GM12878 (cell line): ENCODE measurements at regions not wholly inside any gene's neighbourhood (a gene's known extent, or its start where the extent isn't known, plus 50 kb on each side); places are given as distances from the start of the nearest gene placed in this dataset.

Experiments used
- ATAC-seq: fragments of 200-7000 bp; cut with Tn5 transposase; 3 replicates; pipeline ENCODE4 v1.9.1; 2020; ENCODE audit warnings: mild to moderate bottlenecking, moderate library complexity
- BruUV-seq: library from RNA; stranded (reverse); fragments of 400-500 nt; replicated peaks from 2 replicates; lab custom pipeline; 2021; lab: Mats Ljungman, UMichigan
- CTCF ChIA-PET: fragments of 300-600 bp; sonication (Branson Sonifier 250); formaldehyde crosslinking; extraction: SDS; loops from one replicate; lab custom pipeline; 2021; ENCODE audit warnings: inconsistent platforms; lab: Yijun Ruan, JAX
- POLR2A ChIA-PET: fragments of 350-600 bp; formaldehyde crosslinking; extraction: SDS; loops from one replicate; lab custom pipeline; 2021; ENCODE audit warnings: inconsistent platforms; lab: Charles Lee
- RAD21 ChIA-PET: fragments of 300-600 bp; sonication (Branson Sonifier 250); formaldehyde crosslinking; loops from one replicate; lab custom pipeline; 2023; ENCODE audit warnings: antibody characterized with exemption; ENCODE audit not compliant: unreplicated experiment; lab: Charles Lee
- SMC1A ChIA-PET: fragments of 300-600 bp; sonication (Branson Sonifier 250); formaldehyde crosslinking; loops from one replicate; lab custom pipeline; 2023; ENCODE audit not compliant: unreplicated experiment, uncharacterized antibody; lab: Charles Lee
- DNase-seq: peaks from one replicate; pipeline ENCODE4 v3.0.0-alpha.2; 2011; ENCODE audit warnings: low read depth, low spot score
- FAIRE-seq: peaks from 3 replicates; lab custom pipeline; 2011; peaks lifted over from hg19 to GRCh38; lab: Jason Lieb, UNC
- H2AFZ ChIP-seq: 2 replicates; pipeline ENCODE4 v1.6.0; 2011; ENCODE audit warnings: low read depth, low read length, control low read depth; ENCODE audit not compliant: control insufficient read depth
- H3K27ac ChIP-seq: 2 replicates; pipeline ENCODE4 v1.5.1; 2011; ENCODE audit warnings: control low read depth; ENCODE audit not compliant: control insufficient read depth, insufficient read depth
- H3K27me3 ChIP-seq, 2 experiments: replicated peaks in 1 of 2; 2 replicates each; pipeline versions ENCODE4 v1.6.0 to v1.6.1; 2011; ENCODE audit warnings: low read length in 1 of 2; ENCODE audit not compliant: control insufficient read depth in 2 of 2, insufficient read depth in 2 of 2
- H3K36me3 ChIP-seq, 2 experiments: 2 replicates each; pipeline ENCODE4 v1.5.1; 2011; ENCODE audit warnings: low read length in 1 of 2; ENCODE audit not compliant: control insufficient read depth in 2 of 2, insufficient read depth in 2 of 2
- H3K4me1 ChIP-seq: 2 replicates; pipeline ENCODE4 v1.6.1; 2011; ENCODE audit warnings: mild to moderate bottlenecking, low read length, moderate library complexity, mixed read lengths; ENCODE audit not compliant: control insufficient read depth, insufficient read depth
- H3K4me2 ChIP-seq: 2 replicates; pipeline ENCODE4 v1.6.0; 2011; ENCODE audit warnings: control low read depth; ENCODE audit not compliant: control insufficient read depth, insufficient read depth
- H3K4me3 ChIP-seq: fragments of 200-600 bp; sonication (generic); 2 replicates; pipeline ENCODE4 v1.5.1; 2016
- H3K79me2 ChIP-seq: 2 replicates; pipeline ENCODE4 v1.6.0; 2011; ENCODE audit warnings: low read length; ENCODE audit not compliant: control insufficient read depth, insufficient read depth
- H3K9ac ChIP-seq: 2 replicates; pipeline ENCODE4 v1.8.0; 2011; ENCODE audit warnings: low read length, control low read depth, mixed read lengths; ENCODE audit not compliant: control insufficient read depth, insufficient read depth
- H3K9me3 ChIP-seq: replicated peaks from 3 replicates; pipeline ENCODE4 v1.5.1; 2011; ENCODE audit warnings: mild to moderate bottlenecking, low read length; ENCODE audit not compliant: control insufficient read depth, insufficient read depth
- H4K20me1 ChIP-seq: 2 replicates; pipeline ENCODE4 v1.6.0; 2011; ENCODE audit not compliant: control insufficient read depth, insufficient read depth
- ATF3 ChIP-seq: IDR thresholded peaks from 2 replicates; pipeline ENCODE4 v1.6.1; 2011; ENCODE audit warnings: low read depth, mild to moderate bottlenecking, low read length, moderate library complexity, borderline replicate concordance; ENCODE audit errors: extremely low read depth
- HDGF ChIP-seq: fragments of 450-650 bp; IDR thresholded peaks from 2 replicates; pipeline ENCODE4 v1.6.1; 2016; ENCODE audit warnings: antibody characterized with exemption
- MAX ChIP-seq: IDR thresholded peaks from 2 replicates; pipeline ENCODE4 v1.6.1; 2012; ENCODE audit warnings: low read depth, low read length, improper control_type of control experiment
- MEF2A ChIP-seq: IDR thresholded peaks from 2 replicates; pipeline ENCODE4 v1.6.1; 2011; ENCODE audit warnings: low read depth, mild to moderate bottlenecking, low read length, moderate library complexity; ENCODE audit not compliant: insufficient read depth
- MEF2B ChIP-seq: fragments of 450-650 bp; IDR thresholded peaks from 2 replicates; pipeline ENCODE4 v1.6.1; 2018; ENCODE audit warnings: mild to moderate bottlenecking, moderate library complexity; ENCODE audit not compliant: partially characterized antibody, poor library complexity, severe bottlenecking
- RB1 ChIP-seq: fragments of 450-650 bp; formaldehyde crosslinking; IDR thresholded peaks from 2 replicates; pipeline ENCODE4 v1.6.1; 2017; ENCODE audit warnings: mild to moderate bottlenecking, borderline replicate concordance
- SP1 ChIP-seq: IDR thresholded peaks from one replicate; pipeline ENCODE4 v1.6.1; 2011; ENCODE audit warnings: low read depth, low read length
- SREBF1 ChIP-seq: IDR thresholded peaks from 2 replicates; pipeline ENCODE4 v1.6.1; 2012; ENCODE audit warnings: mild to moderate bottlenecking, low read length
- WGBS: methylation state at CpG from one replicate; pipeline ENCODE4 v1.1.6; 2016; ENCODE audit warnings: low lambda C conversion rate; ENCODE audit not compliant: insufficient replicate concordance, insufficient coverage; ENCODE audit errors: missing lambda C conversion rate; 5-methylcytosine and 5-hydroxymethylcytosine counted together
- in situ Hi-C: fragments of 300-500 bp; cut with MboI; formaldehyde crosslinking; loops from 9 replicates; pipeline ENCODE4 v1.14.3; 2018; ENCODE audit warnings: mixed read lengths
- intact Hi-C: fragments of 100-400 bp; cut with micrococcal nuclease; formaldehyde crosslinking; loops from one replicate; pipeline ENCODE4 v1.14.2; 2022; ENCODE audit not compliant: unreplicated experiment

DNA sequence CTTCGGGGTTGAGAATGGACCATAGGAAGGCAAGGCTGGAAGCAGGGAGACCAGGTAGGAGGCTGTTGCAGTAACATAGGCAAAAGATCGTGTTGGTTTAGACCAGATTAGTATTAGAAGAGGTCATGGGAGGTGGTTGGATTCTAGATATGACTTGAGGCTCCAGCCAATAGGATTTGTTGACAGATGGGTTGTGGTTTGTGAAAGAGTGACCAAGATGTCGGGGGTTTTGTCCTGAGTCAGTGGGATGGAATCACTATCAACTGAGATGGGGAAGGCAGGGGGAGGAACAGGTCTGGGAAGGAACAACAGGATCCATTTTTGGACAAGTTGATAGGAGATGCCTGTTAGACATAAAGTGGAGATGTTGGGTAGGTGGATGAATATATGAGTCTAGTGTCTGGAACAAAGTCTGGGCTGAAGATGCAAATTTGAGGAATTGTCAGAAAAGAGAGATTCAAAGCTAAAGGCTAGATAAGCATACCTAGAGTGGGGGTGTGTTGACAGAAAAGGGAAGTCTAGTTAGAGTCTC is 95.5 kb upstream of the NPHP3 start:
- H3K36me3 ChIP-seq: no peaks in the 10 kb centered on the region
- no TSS peak for BruUV-seq
- ChIA-PET RAD21 (no interaction called here), SMC1A (no interaction called here), CTCF (interaction anchor here (0.9 kb wide), 1 partner anchor 18 kb away, joined by 3 read pairs; no protein-coding TSS in a partner anchor)
- H3K4me1 ChIP-seq: no peaks in the 10 kb centered on the region
- H3K27ac ChIP-seq: no peak overlapping the region
- H4K20me1 ChIP-seq: no peaks in the 10 kb centered on the region
- WGBS: 2% methylated on average over 3 of the region's 3 CpGs
- H3K9me3 ChIP-seq: no peaks in the 10 kb centered on the region
- no peaks in the 10 kb centered on the region; a peak in 1 of 4 replicates for H3K27me3 ChIP-seq
- no peak overlapping the region for H2AFZ ChIP-seq
- no peak for ATAC-seq
- no peak for DNase-seq
- TF ChIP-seq MEF2B (no peak), HDGF (no peak), RB1 (no peak), ATF3 (no peak), MAX (no peak), SP1 (no peak), MEF2A (no peak)
- TF ChIP-seq, all 136 proteins: peak for 0
- H3K9ac ChIP-seq: no peak overlapping the region
- H3K4me3 ChIP-seq: no peak overlapping the region
- H3K79me2 ChIP-seq: no peaks in the 10 kb centered on the region
- H3K4me2 ChIP-seq: no peak overlapping the region
- POLR2A ChIA-PET: no interaction called here
- intact Hi-C loops: no loop called here
- in situ Hi-C loops: no loop called here
- no peak for FAIRE-seq

DNA sequence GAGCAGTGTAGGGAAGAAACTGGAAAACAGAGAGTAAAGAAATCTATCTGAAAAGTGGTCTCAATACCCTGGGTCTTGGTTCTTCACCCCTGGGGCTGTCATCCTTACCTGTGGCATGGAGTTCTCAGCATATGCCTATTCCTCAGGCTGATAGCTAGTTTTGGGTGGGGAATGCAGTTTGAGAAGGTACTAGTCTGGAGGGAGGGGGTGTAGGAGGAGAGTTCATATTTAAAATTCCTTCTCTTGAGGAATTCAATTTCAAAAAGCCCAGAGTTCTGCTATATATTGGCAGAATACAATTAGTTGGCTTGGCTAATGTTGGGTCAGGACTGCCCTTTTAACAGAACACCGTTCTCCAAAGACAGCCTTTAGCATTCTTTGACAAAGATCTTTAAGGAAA is 82.9 kb upstream of the NPHP3 start:
- intact Hi-C loops (no loop called here), in situ Hi-C loops (no loop called here)
- Histone ChIP-seq H3K27ac (no peak overlapping the region), H4K20me1 (no peaks in the 10 kb centered on the region), H3K4me3 (no peak overlapping the region), H3K4me1 (no peaks in the 10 kb centered on the region), H3K9me3 (no peaks in the 10 kb centered on the region), H3K4me2 (no peak overlapping the region), H3K27me3 (no peaks in the 10 kb centered on the region), H2AFZ (no peak overlapping the region), H3K79me2 (no peaks in the 10 kb centered on the region)
- SMC1A ChIA-PET: no interaction called here
- 0% methylated on average over 1 of the region's 1 CpG for WGBS
- FAIRE-seq: no peak
- RAD21 ChIA-PET: no interaction called here
- POLR2A ChIA-PET: no interaction called here
- CTCF ChIA-PET: no interaction called here
- DNase-seq: no peak
- TF ChIP-seq SREBF1: no peak
- TF ChIP-seq, all 136 proteins: peak for 0
- no peaks in the 10 kb centered on the region for H3K36me3 ChIP-seq
- no TSS peak for BruUV-seq
- ATAC-seq: no peak
- no peak overlapping the region for H3K9ac ChIP-seq
